ENCODE measurements at regions not wholly inside any gene's neighbourhood (a gene's known extent, or its start where the extent isn't known, plus 50 kb on each side); places are given as distances from the start of the nearest gene placed in this dataset.

DNA sequence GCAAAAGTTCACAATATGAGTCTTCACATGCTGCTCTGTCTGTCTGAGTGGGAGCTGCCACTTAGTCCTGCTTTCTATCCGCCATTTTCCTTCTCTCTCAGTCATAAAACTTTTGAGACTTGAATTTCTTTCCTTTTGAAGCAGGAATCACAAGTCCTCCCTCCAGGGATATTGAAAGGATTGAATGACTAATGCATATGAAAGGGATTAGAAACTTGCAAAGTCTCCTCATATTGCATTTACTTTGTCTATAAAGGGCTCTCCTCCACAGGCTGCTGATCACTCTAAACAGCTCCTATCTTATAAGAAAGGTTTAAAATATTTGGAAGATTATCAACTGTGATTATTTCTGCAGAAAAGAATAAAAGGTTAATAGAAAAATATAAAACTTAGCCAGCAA is 879.1 kb downstream of the ARAP2 start:
- TF ChIP-seq EZH2 (IDR thresholded peaks at IDR 0.05; ENCODE audit: insufficient read depth, poor library complexity, severe bottlenecking) (no peak), EZH2phosphoT487 (IDR thresholded peaks at IDR 0.05; ENCODE audit: insufficient read depth, low read depth) (no peak)
